ENCODE measurements at regions not wholly inside any gene's neighbourhood (a gene's known extent, or its start where the extent isn't known, plus 50 kb on each side); places are given as distances from the start of the nearest gene placed in this dataset.
"Not testable (repeated sequence)": the region's sequence is repeated elsewhere in the genome, so short reads cannot be mapped to it uniquely, and the experiment has no call there.

GRCh38 chr1:99503276-99503747, 142.6 kb upstream of the PALMD start:
- no peak for DNase-seq (ENCODE audit: low spot score)
- H3K27ac ChIP-seq: no peak overlapping the region
- no peaks in the 10 kb centered on the region for H3K4me1 ChIP-seq (replicated peaks)
- H3K4me3 ChIP-seq: no peak overlapping the region
- no peaks in the 10 kb centered on the region for H3K27me3 ChIP-seq (replicated peaks; ENCODE audit: insufficient read depth)
- no peaks in the 10 kb centered on the region for H3K36me3 ChIP-seq
- TF ChIP-seq POLR2A (IDR thresholded peaks at IDR 0.05) (no peak), POLR2AphosphoS5 (IDR thresholded peaks at IDR 0.05) (no peak), CTCF (IDR thresholded peaks at IDR 0.05) (no peak)
- 40% methylated on average over 4 of the region's 4 CpGs for WGBS
- H3K9me3 ChIP-seq: no peaks in the 10 kb centered on the region
- intact Hi-C loops (cut with DNase I): no loop called here

DNA sequence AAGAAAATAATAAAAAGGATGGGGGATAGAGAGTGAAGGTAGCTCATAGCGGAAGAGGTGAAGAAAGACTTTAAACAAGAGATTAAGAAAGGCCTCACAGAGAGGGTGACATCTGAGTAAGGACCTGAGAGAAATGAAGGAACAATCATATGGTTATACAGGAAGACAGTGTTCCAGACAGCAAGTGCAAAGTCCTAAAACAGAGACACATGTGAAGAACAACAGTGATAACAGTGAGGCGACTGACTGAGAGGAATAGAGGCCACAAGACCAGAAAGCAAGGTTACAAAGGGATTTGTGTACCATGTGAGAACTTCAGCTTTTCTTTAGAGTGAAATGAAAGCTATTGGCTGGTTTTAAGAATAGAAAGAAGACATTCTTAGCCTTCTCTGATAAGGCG, 141.6 kb upstream of the PALMD start:
- no peaks in the 10 kb centered on the region for H3K27me3 ChIP-seq (replicated peaks; ENCODE audit: insufficient read depth)
- H3K36me3 ChIP-seq: no peaks in the 10 kb centered on the region
- no peaks in the 10 kb centered on the region for H3K9me3 ChIP-seq
- H3K4me3 ChIP-seq: no peak overlapping the region
- no peak overlapping the region for H3K27ac ChIP-seq
- DNase-seq (ENCODE audit: low spot score): no peak
- 92% methylated on average over 3 of the region's 3 CpGs for WGBS
- no peaks in the 10 kb centered on the region for H3K4me1 ChIP-seq (replicated peaks)
- intact Hi-C loops (cut with DNase I): no loop called here
- TF ChIP-seq POLR2A (IDR thresholded peaks at IDR 0.05) (no peak), POLR2AphosphoS5 (IDR thresholded peaks at IDR 0.05) (no peak), CTCF (IDR thresholded peaks at IDR 0.05) (no peak)

DNA sequence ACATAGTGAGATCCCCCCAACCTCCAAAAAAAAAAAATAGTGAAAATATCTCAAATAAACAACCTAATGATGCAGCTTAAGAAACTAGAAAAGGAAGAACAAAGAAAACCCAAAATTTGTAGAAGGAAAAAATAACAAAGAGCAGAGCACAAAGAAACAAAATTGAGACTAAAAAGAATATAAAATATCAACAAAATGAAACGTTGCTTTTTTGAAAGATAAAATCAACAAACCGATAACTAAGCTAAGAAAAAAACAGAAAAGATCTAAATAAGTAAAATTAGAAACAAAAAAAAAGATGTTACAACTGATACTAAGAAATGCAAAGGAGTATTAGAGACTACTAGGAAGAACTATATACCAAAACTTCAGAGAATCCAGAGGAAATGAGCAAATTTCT, 139.3 kb upstream of the PALMD start:
- intact Hi-C loops (cut with DNase I): no loop called here
- Histone ChIP-seq H3K27me3 (replicated peaks; ENCODE audit: insufficient read depth) (no peaks in the 10 kb centered on the region), H3K36me3 (no peaks in the 10 kb centered on the region), H3K27ac (no peak overlapping the region), H3K4me3 (no peak overlapping the region), H3K9me3 (no peaks in the 10 kb centered on the region), H3K4me1 (replicated peaks) (no peaks in the 10 kb centered on the region)
- DNase-seq (ENCODE audit: low spot score): no peak
- TF ChIP-seq CTCF (IDR thresholded peaks at IDR 0.05) (no peak), POLR2A (IDR thresholded peaks at IDR 0.05) (no peak), POLR2AphosphoS5 (IDR thresholded peaks at IDR 0.05) (no peak)
- 69% methylated on average over 2 of the region's 2 CpGs for WGBS

GRCh38 chr1:99507446-99507845, 138.5 kb upstream of the PALMD start:
- DNase-seq (ENCODE audit: low spot score); H3K36me3 ChIP-seq; H3K4me3 ChIP-seq; H3K9me3 ChIP-seq; H3K27me3 ChIP-seq (replicated peaks; ENCODE audit: insufficient read depth); intact Hi-C loops (cut with DNase I); H3K4me1 ChIP-seq (replicated peaks); H3K27ac ChIP-seq: not testable (repeated sequence)
- 96% methylated on average over 12 of the region's 12 CpGs for WGBS

DNA sequence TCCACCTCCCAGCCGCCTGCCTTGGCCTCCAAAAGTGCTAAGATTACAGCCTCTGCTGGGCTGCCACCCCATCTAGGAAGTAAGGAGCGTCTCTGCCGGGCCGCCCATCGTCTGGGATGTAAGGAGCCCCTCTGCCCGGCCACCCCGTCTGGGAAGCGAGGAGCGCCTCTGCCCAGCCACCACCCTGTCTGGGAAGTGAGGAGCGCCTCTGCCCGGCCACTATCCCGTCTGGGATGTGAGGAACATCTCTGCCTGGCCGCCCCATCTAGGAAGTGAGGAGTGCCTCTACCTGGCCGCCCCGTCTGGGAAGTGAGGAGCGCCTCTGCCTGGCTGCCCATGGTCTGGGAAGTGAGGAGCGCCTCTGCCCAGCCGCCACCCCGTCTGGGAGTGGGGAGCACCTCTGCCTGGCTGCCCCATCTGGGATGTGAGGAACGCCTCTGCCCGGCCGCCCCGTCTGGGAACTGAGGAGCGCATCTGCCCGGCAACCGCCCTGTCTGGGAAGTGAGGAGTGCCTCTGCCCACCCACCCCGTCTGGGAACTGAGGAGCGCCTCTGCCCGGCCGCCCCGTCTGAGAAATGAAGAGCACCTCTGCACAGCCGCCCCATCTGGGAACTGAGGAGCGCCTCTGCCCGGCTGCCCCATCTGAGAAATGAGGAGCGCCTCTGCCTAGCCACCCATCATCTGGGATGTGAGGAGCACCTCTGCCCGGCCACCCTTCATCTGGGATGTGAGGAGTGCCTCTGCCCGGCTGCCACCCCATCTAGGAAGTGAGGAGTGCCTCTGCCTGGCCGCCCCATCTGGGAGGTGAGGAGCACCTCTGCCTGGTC, 137.8 kb upstream of the PALMD start:
- no peaks in the 10 kb centered on the region for H3K27me3 ChIP-seq (replicated peaks; ENCODE audit: insufficient read depth)
- no peak overlapping the region for H3K27ac ChIP-seq
- no peak for DNase-seq (ENCODE audit: low spot score)
- H3K36me3 ChIP-seq: no peaks in the 10 kb centered on the region
- intact Hi-C loops (cut with DNase I): no loop called here
- H3K4me3 ChIP-seq: no peak overlapping the region
- H3K9me3 ChIP-seq: no peaks in the 10 kb centered on the region
- WGBS: 92% methylated on average over 19 of the region's 38 CpGs
- H3K4me1 ChIP-seq (replicated peaks): no peaks in the 10 kb centered on the region
- TF ChIP-seq POLR2A (IDR thresholded peaks at IDR 0.05) (no peak), CTCF (IDR thresholded peaks at IDR 0.05) (no peak), POLR2AphosphoS5 (IDR thresholded peaks at IDR 0.05) (no peak)

DNA sequence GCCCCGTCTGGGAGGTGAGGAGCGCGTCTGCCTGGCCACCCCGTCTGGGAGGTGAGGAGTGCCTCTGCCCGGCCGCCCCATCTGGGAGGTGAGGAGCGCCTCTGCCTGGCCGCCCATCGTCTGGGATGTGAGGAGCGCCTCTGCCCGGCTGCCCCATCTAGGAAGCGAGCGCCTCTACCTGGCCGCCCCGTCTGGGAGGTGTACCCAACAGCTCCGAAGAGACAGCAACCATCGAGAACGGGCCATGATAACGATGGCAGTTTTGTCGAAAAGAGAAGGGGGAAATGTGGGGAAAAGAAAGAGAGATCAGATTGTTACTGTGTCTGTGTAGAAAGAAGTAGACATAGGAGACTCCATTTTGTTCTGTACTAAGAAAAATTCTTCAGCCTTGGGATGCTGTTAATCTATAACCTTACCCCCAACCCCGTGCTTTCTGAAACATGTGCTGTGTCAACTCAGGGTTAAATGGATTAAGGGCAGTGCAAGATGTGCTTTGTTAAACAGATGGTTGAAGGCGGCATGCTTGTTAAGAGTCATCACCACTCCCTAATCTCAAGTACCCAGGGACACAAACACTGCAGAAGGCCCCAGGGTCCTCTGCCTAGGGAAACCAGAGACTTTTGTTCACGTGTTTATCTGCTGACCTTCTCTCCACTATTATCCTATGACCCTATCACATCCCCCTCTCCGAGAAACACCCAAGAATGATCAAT, 137.0 kb upstream of the PALMD start:
- intact Hi-C loops (cut with DNase I); H3K36me3 ChIP-seq; H3K27ac ChIP-seq; H3K4me3 ChIP-seq; H3K4me1 ChIP-seq (replicated peaks); H3K9me3 ChIP-seq; H3K27me3 ChIP-seq (replicated peaks; ENCODE audit: insufficient read depth); DNase-seq (ENCODE audit: low spot score): not testable (repeated sequence)
- WGBS: 97% methylated on average over 23 of the region's 24 CpGs

GRCh38 chr1:99514823-99515552, 130.9 kb upstream of the PALMD start:
- intact Hi-C loops (cut with DNase I); H3K4me3 ChIP-seq; H3K4me1 ChIP-seq (replicated peaks); H3K27me3 ChIP-seq (replicated peaks; ENCODE audit: insufficient read depth); H3K36me3 ChIP-seq; H3K9me3 ChIP-seq; H3K27ac ChIP-seq; DNase-seq (ENCODE audit: low spot score): not testable (repeated sequence)
- 84% methylated on average over 8 of the region's 8 CpGs for WGBS
